T-helper 2 cell (primary cell): ENCODE measurements at regions not wholly inside any gene's neighbourhood (a gene's known extent, or its start where the extent isn't known, plus 50 kb on each side); places are given as distances from the start of the nearest gene placed in this dataset.
"Not testable (repeated sequence)": the region's sequence is repeated elsewhere in the genome, so short reads cannot be mapped to it uniquely, and the experiment has no call there.

Experiments
- DNase-seq, 5 experiments: peaks; one replicate each; pipeline versions ENCODE4 v3.0.0 to v3.0.0-alpha.2; 2012 to 2022

DNA sequence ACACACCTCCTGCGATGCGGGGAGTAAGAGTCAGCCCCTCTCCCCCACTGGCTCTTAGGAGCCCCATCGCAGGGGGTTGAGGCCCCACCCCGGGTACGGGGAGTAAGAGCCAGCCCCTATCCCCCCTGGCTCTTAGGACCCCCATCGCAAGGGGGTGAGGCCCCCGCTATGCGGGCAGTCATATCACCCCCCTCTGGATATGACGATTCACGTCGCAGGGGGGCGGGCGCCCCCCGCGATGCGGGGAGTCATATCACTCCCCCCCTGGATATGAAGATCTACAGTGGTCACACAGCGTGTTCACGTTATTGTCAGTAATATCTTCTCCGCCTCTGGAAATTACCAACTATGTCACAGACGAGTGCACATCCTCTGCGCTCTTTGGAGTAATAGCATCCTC is 61.1 kb downstream of the DEFB131A start:
- not testable (repeated sequence) for DNase-seq

DNA sequence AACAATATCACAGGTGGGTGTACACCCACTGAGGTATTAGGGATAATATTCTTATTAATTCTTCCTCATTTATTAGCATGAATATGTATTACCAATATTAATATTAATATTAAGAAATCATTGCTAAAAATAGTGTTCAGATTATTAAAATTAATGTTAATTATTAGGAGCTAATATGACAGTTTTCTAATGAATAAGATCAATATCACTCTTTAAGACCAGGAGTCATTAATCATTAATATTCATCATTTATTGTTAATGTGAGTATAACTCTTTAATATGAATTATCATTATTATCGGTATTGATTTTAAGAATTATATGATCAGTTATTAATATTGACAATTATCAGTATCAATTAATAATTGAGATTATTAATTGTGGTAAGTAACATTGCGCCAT is 62.5 kb downstream of the DEFB131A start:
- DNase-seq, result not testable (repeated sequence)

DNA sequence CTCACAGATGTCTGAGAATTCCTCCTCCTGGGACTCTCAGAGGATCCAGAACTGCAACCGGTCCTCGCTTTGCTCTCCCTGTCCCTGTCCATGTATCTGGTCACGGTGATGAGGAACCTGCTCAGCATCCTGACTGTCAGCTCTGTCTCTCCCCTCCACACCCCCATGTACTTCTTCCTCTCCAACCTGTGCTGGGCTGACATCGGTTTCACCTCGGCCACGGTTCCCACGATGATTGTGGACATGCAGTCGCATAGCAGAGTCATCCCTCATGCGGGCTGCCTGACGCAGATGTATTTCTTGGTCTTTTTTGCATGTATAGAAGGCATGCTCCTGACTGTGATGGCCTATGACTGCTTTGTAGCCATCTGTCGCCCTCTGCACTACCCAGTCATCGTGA is 68.7 kb downstream of the DEFB131A start:
- DNase-seq, result not testable (repeated sequence)

DNA sequence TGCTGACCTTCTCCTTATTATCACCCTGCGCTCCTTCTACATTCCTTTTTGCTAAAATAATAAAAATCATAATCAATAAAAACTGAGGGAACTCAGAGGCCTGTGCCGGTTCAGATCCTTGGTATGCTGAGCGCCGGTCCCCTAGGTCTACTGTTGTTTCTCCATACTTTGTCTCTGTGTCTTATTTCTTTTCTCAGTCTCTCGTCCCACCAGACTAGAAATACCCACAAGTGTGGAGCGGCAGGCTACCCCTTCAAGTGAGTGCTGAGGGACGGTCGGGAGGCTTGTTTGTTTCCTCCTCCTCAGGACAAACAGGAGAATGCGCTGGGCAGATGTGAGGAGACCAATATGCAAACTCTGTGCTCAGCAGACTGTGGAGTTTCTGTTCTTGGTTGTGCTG is 75.4 kb downstream of the DEFB131A start:
- DNase-seq, result not testable (repeated sequence)

DNA sequence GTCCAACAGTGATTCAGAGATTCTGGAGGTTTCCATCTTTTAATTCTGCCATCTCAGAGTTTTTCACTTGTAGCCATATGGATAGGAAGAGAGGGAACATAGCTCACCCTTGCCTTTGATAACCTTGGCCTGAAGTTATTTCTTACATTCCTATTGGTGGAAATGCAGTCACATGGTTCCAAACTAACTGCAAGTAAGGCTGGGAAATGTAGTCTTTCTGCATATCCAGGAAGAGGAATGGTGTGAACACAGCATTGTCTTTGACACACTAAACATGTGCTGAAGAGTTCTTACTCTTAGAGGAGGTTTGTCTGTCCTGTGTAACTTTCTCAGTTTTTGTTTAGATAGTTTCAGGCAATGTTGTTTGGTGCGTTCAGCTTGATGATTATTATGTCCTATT is 78.7 kb downstream of the DEFB131A start:
- DNase-seq, result peak in 1 of 5 experiments; percentile 13

DNA sequence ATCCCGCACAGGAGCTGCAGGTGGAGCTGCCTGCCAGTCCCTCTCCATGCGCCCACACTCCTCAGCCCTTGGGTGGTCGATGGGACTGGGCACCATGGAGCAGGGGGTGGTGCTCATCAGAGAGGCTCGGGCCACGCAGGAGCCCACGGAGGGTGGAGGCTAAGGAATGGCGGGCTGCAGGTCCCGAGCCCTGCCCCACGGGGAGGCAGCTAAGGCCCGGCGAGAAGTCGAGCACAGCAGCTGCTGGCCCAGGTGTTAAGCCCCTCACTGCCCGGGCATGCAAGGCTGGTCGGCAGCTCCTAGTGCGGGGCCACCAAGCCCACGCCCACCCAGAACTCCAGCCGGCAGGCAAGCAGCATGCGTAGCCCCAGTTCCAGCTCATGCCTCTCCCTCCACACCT is 80.2 kb downstream of the DEFB131A start:
- DNase-seq, result not testable (repeated sequence)

DNA sequence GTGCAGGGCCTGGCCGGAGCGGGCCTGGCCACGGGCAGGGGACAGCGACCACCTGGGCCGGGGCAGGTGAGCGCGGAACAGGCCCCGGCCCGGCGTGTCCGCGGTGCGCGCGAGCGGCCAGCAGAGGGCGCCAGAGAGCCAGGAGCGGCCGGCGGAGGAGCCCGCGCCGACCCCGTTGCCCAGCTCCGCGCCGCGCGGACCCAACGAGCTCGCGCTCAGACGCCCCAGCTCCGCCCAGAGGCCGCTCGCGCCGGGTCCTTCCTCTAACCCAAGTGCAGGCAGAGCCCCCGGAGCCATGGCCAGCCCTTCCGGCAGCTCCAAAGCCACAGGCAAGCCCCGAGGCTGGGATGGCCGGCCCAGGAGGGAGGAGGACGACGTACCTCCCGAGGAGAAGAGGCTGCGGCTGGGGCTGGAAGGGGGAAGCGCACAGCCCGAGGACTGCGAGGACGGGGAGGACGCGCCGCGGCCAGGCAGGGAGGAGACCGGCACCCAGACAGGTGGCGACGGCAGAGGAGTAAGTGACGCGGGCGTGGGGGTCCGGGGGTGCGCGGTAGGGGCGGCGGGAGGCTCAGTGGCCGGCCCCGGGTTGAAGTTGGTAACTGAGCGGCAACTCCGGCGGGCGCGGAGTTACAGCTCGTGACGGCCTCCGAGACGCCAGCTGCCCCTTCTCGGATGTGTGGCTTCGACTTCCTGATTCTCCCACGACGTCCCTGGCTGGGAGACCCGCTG is 88.1 kb downstream of the DEFB131A start:
- DNase-seq, result peak; percentile 40 to 60 (median 50)

DNA sequence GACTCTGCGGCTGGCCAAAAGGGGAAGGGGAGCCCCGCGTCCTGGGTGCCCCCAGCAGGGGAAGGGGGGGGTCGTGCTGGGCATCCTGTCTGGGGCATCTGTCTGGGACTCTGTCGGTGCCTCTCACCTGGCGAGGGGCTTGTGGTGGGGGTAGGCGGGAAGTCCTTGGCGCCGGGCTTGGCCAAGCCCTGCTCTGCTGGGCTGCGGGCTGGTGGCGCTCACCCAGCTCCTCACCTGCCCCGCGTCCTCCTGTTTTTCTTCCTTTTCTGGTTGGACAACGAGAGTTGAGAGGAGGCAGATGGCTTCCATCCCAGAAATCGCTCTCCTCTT is 88.6 kb downstream of the DEFB131A start:
- not testable (repeated sequence) for DNase-seq

DNA sequence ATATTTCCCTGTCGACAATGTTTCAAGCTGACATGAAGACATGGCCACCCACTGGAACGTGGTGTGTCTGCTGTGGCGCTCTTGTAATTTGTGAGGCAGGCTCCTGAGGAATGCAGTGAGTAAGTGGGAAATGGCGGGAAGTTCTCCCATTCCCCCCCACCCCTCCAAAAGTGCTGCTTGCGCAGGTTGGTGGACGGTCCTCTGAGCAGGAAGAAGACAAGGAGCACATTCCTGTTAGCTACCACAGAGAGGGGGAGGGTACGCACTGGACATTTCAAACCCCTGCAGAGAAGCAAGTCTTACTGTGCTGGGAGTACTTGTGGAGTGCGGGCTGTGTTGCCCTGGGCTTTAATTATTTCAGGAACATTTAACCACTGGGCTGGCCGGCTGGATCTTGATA is 92.9 kb downstream of the DEFB131A start:
- DNase-seq, result not testable (repeated sequence)

DNA sequence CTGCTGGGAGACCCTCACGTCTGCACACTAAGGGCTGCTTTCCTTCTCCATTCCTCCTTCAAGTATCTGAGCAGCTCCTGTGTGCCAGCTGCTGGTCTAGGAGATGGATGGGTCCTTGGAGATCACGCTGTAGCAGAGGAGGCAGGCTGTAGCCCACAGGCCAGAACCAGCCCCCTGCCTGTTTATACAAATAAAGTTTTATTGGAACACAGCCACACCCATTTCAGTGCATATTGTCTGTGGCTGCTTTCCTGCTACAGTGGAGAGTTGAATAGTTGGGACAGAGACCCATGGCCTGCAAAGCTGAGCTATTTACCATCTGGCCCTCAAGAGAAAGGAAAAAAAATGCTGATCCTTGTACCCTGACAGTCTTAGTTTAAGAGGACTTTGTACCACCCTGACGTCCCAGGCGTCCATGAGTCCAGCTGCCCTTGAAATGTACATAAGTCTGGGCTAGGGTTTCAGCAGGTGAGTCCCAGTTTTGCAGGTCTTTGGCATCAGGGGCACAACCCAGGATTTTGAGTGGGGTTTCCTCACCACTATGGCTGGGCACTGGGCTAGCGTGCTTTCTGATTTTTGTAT is 95.8 kb downstream of the DEFB131A start:
- DNase-seq, result not testable (repeated sequence)

DNA sequence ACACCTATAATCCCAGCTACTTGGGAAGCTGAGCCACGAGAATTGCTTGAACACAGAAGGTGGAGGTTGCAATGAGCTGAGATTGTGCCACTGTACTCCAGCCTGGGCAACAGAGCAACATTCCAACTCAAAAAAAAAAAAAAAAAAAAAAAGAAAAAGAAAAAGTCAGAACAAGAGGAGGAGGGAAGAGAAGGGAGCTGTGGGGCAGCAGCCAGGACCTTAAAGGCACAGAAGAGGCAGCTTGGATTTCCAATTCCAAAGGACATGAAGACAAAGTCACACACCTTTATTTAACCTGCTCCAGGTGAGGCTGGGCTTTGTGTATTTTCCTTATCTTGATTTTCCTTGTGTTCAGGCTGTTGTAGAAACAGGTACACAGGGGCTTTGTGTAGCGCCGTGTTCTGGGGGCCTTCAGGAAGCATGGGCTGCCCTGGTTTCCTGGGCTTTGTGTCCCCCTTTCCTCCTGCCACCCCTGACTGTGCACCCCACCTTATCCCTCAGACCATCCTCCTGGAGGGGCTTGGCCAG is 97.2 kb downstream of the DEFB131A start:
- DNase-seq, result not testable (repeated sequence)

DNA sequence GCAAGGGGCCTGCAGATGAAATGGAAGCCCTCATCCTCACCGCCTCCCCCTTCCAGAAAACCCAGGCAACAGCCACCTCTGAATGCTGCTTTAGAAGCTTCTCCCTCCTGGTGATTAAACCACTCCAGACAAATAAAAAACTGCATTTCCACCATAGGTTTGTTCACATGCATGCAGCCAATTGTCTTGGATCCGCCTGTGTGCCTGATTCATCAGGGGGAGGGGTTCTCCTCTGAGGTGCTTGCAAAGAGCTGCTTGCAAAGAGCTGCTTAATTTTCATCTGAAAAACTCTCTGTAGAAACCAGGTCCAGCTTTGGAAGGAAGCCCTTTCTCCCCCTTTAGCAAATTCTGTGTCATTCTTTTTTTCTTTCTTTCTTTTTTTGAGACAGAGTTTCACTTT is 100.6 kb downstream of the DEFB131A start:
- DNase-seq, result not testable (repeated sequence)

DNA sequence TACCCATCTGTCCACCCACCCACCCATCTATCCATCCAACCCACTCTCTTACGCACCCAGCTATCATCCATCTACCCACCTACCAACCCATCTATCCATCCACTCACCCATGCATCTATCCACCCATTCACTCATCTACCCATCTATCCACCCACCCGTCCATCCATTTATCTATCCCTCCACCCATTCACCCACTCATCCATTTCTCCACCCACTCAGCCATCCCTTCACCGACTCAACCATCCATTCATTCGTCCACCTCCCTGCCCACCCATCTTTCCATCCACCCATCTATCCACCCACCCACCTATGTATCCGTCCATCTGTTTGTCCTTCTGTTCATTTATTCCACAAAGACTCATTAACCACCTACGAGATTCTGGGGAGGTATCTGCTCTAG is 103.3 kb downstream of the DEFB131A start:
- not testable (repeated sequence) for DNase-seq

DNA sequence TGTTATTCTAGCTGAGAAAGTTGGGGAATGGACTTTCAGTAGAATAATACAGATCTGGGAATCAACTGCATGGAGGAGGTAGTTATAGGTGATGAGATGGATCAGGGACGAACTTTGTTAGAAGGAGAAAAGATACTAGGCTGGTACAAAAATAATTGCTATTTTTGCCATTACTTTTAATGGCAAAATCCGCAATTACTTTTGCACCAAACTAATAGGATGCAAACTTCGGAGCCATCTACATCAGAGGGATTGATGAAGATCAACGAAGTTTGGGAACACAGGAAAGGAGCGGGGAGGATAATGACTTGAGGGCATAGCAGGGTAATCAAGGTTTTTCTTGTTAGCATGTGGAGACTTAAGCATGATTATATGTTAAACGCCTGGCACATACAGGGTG is 111.9 kb downstream of the DEFB131A start:
- DNase-seq, result not testable (repeated sequence)

DNA sequence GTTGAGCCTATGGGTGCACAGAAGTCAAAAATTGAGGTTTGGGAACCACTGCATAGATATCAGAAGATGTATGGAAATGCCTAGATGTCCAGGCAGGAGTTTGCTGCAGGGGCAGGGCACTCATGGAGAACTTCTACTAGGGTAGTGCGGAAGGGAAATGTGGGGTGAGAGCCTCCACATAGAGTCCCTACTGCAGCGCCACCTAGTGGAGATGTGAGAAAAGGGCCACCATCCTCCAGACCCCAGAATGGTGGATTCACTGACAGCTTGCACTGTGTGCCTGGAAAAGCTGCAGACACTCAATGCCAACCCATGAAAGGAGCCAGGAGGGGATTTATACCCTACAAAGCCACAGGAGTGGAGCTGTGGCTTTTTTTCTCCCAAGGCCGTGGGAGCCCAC is 133.7 kb downstream of the DEFB131A start:
- DNase-seq, result peak in 1 of 5 experiments; percentile 1

DNA sequence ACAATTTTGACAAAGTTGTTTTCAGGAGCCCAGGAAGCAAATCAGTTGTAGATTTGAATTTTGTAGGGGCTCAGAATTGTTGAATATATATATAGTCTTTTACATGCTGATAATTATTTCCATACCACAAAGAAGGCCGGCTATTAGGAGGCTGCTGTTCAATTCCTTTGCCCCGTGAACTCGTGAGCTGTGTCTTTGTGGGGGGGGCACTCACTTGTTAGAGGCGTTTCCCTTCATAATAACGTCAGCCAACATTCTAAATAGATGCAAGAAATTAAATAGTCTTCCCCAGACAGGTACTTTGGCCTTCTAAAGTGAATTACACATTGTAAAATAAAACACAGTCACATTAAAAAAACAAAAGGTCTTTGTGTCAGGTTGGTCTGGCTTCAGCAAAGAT is 138.7 kb downstream of the DEFB131A start:
- not testable (repeated sequence) for DNase-seq

DNA sequence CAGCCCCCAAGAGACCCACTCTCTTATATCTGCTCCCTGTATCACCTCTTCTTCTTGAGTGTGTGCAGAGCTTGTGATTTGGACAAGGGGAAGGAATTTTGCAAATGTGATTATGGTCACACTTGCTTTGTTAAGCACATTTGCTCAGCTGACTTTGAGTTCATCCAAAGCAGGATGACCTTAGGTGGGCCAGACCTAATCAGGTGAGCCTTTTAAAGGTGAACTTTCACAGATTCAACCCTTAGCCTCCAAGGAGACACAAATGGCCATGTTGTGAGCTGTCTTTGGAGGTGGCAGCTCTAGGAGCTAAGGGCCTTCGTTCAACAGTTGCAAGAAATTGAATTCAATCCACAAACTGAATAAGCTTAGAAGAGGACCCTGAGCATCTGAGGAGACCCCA is 147.8 kb downstream of the DEFB131A start:
- no peak for DNase-seq

DNA sequence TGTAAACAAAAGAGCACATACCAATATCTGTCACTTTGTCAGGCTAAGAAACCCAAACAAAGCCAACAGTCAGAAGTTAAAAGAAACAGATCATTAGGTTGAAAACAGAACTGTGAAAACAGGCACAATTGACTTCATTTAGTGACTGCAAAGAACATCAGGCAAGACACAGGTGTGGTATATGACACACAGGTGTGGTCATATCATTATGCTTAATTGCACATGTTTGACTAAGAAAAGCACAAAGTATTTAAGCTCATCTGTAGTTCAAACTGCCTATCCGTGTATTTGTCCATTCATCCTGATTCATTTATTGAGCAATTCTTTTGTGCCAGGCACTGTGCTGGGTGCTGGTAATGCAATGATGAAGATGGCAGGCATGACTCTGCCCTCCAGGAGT is 150.7 kb downstream of the DEFB131A start:
- no peak for DNase-seq

DNA sequence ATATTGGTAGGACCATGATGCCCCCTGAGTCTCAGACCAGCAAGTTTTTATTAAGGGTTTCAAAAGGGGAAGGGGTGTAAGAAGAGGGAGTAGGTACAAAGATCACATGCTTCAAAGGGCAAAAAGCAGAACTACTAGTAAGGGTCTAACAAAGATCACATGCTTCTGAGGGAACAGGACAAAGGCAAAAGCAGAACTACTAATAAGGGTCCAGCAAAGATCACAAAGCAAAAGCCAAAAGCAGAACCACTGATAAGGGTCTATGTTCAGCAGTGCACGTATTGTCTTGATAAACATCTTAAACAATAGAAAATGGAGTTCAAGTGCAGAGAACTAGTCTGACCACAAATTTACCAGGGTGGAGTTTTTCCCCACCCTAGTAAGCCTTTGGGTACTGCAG is 151.3 kb downstream of the DEFB131A start:
- not testable (repeated sequence) for DNase-seq

DNA sequence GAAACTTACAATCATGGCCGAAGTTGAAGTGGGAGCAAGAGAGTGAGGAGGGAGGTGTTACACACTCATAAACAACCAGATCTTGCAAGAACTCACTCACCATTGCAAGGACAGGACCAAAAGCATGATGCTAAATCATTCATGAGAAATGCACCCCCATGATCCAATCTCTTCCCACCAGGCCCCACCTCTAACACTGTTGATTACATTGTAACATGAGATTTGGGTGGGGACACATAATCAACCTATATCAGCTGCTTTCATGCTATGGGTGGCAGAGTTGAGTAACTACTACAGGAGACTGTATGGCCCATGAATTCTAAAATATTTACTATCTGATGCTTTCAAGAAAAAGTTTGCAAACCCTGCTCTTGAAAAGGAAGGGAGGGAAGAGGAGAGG is 155.1 kb downstream of the DEFB131A start:
- no peak for DNase-seq

DNA sequence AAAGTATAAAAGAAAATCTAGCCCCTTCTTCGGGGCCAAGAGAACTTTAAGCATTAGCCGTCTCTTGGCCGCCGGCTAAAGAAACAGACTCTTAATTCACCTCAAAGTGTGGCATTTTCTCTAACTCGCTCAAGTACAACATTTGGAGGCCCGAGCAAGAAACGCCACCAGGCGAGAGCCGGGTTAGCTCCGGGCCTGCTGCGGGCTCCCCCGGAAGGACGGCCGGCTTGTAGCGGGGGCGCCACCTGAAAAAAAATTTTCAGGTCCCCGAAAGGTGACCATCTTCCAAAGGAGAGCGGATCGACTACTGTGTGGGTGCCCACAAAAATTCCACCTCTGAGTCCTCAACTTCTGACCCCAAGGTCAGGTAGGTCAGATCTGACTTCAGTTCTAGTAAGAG is 156.0 kb downstream of the DEFB131A start:
- DNase-seq, result no peak

DNA sequence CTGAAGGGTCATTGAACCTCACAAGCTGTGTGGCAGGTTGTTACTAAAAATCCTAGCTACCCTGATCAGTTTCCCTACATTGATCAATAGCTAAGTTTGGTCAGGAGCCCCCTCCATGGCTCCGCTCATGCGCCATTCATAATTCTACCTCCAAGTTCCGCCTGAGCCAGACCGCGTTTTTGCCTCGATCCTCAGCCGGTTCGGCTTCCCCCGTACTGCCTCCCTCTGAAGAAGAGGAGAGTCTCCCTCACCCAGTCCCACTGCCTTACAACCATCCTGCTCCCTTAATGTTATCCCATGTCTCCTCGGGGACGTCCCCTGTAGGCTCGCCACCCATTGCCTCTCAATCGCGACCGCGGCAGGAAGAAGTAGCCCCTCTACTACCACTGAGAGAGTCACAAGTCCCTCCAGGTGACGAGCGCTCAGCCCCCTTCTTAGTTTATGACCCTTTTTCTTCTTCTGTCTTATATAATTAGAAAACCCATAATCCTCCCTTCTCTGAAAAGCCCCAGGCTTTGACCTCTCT is 158.2 kb downstream of the DEFB131A start:
- no peak for DNase-seq

DNA sequence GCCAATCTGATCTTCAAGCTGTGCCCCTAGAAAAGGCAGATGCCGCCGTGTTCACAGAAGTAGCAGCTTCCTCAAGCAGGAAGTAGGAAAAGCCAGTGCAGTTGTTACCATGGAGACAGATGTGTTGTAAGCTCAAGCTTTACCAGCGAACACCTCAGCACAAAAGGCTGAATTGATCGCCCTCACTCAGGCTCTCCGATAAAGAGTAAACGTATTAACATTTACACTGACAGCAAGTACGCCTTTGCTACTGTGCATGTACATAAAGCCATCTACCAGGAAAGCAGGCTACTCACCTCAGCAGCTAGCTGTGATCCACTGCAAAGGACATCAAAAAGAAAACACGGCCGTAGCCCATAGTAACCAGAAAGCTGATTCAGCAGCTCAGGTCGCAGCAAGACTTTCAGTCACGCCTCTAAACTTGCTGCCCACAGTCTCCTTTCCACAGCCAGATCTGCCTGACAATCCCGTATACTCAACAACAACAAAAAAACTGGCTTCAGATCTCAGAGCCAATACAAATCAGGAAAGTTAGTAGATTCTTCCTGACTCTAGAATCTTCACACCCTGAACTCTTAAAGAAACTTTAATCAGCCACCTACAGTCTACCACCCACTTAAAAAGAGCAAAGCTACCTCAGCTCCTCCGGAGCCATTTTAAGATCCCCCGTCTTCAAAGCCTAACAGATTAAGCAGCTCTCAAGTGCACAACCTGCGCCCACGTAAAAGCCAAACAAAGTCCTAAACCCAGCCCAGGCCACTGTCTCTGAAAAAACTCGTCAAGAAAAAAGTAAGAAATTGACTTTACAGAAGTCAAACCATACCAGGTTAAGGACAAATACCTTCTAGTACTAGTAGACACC is 160.0 kb downstream of the DEFB131A start:
- DNase-seq, result peak in 4 of 5 experiments; percentile 3 to 84 (median 52)
